HG03565 (cell line): ENCODE measurements at regions not wholly inside any gene's neighbourhood (a gene's known extent, or its start where the extent isn't known, plus 50 kb on each side); places are given as distances from the start of the nearest gene placed in this dataset.
"Not testable (repeated sequence)": the region's sequence is repeated elsewhere in the genome, so short reads cannot be mapped to it uniquely, and the experiment has no call there.

ENCODE experiments used
- ATAC-seq: cut with Tn5 transposase; IDR thresholded peaks from one replicate; pipeline ENCODE4 v1.9.1; 2021; ENCODE audit warnings: mild to moderate bottlenecking, moderate library complexity; ENCODE audit not compliant: unreplicated experiment

DNA sequence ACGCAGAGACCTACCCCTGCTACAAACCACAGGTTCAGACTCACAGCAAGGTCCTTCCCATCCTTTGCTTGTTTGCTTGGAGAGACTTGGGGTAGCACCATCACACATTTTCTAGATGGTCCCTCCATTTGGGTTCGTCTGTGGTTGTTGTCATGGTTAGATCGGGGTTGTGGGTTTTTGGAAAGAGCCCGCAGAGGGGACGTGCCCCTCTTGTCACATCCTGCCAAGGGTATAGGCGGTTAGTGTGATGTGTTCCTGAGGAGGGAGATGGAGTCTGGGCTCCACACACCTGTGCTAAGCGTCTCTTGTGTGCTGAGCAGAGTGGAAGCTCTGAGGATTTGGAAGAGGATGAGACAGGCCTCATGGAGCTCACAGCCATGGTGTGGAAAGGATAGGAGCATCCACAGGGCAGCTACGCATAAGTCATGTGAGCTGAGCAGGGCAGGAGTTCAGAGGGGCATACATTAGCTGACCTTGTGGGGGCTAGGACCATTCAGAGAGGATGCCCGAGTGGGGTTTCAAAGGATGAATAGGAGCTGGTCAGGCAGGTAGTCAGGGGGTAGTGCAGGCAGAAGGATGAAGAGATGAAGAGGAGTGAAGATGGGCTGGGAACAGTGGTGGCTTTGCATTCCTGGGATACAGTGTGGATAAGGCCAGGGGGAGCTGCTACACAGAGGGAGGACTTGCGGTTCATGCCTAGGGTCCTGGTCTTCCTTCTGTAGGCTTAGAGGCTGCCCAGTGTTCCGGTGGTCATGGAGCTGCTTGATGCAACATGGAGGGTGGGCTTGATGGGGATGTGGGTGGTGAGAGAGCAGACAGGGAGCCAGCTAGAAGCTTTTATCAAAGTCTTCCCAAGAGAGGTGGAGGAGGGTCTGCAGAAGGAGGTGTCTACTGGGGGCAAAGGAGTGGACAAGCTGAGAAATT lies 62.9 kb downstream of the ACKR3 start:
- ATAC-seq = no peak

DNA sequence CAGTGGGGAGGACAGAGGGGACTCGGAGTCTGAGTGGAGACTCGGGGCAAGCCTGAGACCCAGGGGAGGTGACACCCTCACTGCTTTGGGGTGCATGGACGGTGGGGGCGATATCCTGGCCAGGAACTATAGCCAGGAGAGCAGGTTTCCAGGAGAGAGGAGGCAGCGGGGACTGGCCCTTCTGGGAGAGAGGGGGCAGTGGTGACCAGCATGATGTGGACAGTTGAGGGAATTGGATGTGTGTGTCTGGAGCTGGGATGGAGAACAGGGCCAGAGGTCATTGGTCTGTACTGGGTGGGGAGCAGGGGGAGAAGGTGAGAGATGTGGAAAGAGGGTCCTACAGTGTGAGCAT lies 63.6 kb downstream of the ACKR3 start:
- no peak for ATAC-seq

DNA sequence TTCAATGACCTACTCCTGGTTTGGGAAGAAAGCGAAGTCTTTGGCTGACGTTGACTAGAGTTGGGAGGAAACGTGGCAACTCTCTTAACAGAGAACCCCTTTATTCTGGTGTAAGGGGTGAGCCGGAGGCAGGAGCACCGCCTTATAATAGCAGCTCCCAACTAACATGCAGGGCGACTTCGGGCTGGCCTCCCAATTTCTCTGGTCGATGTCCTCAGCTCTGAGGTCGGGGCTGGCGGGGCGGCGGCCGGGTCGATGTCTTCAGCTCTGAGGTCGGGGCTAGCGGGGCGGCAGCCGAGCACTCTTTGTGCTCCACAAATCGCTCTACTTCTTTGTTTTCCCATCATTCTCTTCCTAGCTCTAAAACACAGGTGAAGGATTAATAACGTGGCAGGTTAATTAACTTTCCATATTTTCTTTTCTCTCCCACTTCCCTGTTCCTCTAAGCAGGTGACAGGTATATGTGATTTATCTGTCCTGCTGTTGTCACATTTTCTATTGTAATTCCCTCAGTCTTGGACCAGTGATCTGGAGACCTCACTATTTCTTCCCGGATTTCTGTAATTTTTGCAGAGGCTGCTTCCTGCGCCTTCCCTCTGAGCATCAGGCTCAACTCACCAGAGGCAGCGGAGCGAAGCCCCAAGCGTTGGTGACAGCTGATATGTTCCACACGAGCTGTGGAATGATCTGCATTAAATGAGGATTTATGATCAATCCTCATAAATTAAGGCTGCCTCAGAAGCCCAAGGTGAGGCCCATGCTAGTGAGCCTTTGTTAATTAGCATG lies 64.3 kb downstream of the ACKR3 start:
- ATAC-seq = no peak

DNA sequence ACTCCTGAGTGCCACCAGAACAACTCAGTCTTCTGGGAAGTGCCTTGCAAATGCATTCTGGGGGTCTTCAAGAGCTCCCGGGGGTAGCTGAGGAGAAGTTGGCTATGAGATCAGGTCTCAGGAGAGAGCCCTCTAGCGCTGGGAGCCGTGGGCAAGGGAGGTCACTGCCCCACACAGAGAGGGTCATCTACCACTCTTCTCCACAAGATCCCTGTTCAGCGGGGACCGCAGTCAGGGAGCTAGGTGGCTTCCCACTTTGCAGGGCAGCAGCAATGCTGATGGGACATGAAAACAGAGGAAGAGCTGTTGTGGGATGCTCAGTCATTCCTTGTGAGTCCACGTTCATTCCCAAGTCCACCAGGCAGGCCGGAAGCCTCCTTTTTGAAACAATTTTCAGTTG lies 66.6 kb downstream of the ACKR3 start:
- no peak for ATAC-seq

DNA sequence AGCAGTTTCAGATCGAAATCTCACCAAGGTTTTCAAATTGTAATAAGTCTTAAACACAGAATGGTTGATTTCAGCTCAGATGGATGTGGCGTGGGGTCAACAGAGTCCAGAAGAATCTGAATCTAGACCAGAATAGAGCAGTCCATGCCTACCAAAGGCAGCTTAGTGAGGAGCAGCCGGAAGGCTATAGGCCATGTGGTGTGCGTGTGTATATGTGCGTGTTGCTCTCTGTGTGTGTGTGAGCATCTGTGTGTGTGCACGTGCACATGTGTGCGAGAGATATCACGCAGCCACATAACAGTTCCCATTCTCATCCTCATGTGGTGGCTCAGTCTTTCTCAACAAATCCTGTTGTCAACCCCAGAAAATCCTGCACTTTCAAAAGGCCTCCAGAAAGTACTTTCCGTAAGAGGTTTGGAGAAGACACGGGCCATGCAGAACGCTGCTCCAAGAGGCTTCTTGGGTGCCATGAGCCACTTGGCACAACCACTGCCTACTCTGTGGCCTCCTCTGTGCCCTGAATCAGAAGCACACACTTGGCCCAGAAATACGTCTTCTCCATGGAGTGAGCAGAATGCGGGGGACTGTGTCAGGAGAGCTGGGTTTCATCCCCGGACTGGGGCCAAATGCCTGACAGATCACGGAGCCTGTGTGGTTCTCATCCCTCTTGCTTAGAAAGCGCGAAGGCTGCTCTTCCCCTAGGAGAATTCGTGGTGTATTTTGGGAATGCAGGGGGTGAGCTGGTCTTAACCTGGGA lies 67.3 kb downstream of the ACKR3 start:
- no peak for ATAC-seq

DNA sequence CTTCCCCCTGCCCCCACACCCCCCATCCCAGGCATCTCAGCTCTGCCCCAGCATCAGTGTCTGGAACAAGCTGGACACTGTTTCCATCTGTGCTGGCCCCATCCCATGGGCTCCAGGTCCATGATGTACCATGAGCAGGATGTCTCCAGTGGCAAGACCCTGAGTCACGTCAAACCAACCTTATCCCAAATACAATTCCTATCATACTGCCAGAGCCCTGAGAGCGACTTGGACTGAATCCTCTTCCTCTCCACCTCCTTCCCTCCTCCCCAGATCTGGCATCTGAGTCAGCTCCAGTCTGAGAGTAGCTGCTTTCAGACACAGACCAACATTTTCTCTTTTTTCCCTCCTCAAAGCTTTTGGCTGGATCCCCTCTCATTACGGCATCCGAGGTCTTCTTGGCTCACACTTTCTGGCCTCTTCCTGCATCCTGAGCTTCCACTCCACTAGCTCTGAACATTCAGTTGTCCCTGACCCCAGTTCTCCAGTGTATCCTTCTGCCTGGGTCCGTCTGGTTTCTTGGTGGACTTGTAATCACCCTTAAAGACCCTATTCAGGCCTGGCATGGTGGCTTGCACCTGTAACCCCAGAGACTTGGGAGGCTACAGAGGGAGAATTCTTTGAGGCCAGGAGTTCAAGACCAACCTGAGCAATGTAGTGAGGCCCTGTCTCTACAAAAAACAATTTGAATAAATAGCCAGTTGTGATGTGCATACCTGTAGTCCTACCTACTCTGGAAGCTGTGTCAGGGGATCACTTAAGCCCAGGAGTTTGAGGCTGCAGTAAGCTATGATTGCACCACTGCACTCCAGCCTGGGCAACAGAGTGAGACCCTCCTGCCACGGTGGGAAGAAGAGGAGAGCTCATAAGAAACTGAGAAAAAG lies 68.3 kb downstream of the ACKR3 start:
- no peak for ATAC-seq

DNA sequence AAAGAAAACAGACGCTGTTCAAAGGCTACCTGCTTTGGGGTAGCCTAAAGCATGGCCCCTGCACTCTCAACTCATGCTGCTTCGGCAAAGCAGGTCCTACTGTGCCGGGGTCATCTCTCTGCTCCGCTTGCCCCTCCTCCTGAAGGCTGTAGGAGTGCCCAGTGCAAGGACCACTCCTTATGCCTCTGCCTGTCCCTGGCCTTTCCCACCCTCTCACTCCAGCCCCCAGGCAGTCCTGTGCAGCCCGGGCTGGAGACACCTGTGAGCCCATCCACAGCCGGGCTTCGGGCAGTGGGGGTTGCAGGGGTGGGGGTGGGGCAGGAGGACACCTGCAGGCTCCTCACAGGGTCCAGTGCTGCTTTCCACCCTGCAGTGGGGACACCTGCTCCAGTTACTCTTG lies 69.1 kb downstream of the ACKR3 start:
- no peak for ATAC-seq

DNA sequence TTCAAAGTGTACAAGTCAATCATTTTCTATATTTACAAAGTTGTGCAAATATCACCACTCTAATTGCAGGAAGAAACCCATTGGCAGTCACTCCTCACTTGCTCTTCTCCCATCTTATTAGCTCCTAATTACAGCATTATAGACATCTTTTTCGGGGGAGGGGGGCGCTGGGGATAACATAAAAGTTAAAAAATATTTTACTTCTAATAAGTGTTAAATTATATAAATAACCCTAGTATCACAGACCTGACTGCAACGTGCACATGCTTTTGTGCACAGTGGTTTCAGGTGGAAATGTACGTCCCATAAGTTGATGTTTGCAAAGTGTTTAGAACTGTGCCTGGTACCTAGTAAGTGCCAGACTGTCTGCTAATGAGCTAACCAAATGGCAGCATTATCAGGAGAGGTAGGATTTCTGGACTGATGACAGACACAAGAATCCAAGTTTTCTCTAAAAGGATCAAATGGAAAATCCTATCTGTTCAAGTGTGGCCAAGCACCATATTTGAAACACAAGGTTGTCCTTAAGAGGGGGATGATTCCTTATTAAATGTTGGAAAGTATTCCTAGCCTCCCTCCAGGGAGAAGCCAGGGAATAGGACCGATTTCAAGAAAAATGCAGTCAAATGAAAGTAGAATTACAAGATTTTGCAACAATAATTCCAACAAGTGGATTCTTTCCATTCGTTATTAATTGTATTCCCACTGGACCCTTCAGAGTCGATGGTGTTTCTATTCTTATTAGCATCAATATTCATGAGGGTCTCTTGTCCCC lies 70.0 kb downstream of the ACKR3 start:
- no peak for ATAC-seq

DNA sequence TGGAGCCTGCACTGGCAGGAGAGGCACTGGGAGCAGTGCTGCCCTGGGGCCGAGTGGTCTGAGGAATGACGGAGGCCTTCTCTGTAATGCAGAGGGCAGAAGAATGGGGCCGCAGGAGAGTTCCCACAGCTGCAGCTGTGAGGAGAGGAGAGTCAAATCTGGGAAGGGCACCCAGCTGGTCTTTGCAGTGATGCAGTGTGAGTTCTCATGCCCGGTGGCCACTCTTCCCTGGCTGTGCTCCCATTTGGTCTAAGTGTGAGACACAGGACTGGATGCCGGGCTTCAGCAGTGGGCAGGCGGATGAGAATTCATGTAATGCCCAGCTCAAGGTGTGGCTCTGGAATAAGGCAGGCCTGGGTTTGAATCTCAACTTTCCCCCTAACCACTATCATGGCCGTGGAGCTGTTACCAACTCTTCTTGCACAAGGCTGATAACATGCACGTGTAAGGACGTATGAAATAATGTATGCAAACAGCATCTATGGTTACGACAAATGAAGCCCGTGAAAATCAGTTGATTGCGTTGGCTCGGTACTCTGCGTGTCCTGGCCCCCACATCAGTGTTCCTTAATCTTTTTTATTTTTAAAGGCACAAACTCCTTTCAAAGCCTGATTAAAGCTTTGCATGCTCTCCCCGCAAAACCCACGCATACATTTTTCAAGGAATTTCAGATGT lies 71.6 kb downstream of the ACKR3 start:
- no peak for ATAC-seq

DNA sequence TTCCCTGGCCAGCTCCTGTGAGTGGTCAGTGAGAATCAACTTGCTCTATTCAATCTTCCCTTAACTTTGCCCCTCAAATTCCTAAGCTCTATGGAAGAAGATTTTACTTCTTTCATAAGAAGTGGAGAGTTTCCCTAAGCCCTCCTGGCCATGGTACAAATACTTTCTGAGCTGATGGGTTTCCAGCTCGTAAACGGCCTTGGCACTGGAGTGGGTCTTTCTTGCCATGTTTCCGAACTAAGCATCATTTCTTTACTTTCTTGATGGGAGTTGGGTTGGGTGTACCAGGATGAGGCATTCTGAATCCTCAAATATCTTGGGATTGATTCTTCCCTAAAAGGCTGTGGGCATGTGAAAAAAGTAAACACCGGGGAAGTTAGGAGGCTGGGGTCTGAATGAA lies 72.5 kb downstream of the ACKR3 start:
- ATAC-seq = no peak

DNA sequence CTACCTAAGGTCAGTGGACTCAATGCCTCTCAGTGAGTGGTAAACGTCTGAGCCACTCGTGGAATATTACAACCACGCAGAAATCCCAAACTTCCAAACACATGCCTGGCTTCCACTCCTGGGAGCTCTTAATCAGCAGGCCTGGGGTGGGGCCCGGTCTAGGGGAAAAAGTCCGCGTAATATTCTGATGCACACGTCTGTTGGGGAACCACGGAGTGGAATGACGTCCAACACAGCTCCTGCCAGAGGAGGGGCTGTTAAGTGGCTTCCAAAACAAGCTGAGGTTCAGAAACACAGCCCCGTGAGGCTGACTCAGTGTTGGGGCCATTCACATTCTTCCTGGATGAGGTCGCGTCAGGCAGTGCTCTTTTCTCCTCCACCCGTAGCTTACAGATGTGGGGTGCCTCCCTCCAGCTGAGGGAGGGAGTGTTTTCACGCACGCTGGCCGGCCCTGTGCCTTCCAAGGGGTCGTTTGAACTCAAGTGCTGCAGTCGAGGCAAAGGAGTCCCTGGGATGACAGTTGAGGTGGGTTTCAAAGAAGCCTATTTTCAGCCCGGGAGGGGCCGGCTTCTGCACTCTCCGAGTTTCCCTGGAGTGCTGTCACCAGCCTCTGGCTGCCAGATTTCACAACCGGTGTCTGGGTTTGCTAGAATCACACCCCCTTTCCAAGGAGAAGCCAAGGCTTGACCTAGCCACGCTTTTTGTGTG lies 73.1 kb downstream of the ACKR3 start:
- no peak for ATAC-seq

DNA sequence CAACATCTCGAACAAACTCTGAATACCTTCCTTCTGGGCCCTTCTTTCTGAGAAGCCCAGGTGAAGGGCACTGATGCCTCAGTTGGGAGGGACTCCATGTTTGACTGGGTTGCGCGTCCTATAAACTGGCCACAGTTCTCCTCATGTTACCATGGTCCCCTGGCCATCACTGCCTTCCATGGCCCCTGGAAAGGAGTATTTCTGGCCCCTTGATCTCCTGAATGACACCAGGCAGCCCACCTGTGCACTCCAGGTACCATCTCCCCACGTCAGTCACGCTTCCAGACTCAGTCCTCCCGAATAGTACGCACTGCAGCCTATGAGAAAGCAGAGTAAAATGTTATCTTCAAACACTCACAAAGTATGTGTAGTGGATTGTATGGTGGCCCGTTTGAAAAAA lies 73.9 kb downstream of the ACKR3 start:
- no peak for ATAC-seq

DNA sequence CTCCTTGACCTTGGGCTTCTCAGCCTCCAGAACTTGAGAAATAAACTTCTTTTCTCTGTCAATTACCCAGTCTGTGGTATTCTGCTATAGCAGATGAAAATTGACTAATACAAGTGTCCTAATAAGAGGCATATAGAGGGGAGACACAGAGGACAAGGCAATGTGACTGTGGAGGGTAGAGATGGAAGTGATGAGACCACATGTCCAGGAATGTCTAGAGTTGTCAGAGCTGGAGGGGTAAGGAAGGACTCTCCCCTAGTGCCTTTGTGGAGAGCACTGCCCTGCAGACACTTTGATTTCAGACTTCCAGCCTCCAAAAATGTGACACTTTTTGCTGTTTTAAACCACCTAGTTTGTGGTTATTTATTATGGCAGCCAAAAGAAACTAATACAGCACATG lies 74.4 kb downstream of the ACKR3 start:
- ATAC-seq = no peak

DNA sequence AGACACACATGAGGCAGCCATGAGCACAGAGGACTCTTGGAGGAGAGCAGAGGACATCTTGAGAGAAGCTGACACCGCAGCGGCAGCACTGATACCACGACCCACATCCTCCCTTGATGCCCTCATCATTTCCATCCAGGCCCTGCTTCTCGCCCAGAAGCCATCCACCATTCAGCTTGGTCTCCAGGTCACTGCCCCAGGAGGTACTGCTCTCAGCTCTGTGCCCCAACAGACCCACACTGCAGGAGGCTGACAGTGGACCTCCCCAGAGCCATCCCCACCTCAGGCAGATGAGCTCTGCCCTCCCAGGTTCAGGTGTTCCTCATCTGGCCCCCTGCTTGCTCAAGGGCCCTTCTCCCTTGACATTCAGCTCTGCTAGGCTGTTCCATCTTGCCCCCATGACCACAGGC lies 74.9 kb downstream of the ACKR3 start:
- ATAC-seq = no peak

DNA sequence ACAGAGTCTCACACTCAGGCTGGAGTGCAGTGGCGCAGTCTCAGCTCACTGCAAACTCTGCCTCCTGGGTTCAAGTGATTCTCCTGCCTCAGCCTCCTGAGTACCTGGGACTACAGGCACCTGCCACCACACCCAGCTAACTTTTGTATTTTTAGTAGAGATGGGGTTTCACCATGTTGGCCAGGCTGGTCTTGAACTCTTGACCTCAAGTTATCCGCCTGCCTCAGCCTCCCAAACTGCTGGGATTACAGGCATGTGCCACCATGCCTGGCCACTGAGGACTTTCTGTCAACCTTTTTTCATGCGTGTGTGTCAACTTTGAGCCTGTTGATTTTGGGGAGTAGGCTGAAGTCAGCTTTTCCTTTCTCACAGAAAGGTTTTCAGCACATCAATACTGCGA lies 75.5 kb downstream of the ACKR3 start:
- ATAC-seq = not testable (repeated sequence)

DNA sequence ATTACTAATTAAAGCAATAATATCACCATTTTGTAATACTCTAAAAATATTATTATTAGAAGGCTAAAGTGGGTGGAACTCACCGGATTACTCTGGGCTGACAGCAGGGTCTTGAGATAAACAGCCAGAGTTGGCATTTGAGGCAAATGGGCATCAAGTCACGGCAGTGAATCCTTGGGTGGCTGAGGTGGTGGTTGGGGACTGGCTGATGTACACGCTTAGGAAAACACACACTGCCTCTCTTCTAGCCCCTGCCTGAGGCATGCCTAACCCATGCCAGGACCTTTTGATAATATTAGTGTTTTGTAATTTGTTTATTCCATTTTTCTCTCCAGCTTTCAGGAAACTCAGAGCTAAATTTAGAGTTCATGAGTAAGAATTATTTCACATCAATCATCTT lies 76.8 kb downstream of the ACKR3 start:
- ATAC-seq = no peak

DNA sequence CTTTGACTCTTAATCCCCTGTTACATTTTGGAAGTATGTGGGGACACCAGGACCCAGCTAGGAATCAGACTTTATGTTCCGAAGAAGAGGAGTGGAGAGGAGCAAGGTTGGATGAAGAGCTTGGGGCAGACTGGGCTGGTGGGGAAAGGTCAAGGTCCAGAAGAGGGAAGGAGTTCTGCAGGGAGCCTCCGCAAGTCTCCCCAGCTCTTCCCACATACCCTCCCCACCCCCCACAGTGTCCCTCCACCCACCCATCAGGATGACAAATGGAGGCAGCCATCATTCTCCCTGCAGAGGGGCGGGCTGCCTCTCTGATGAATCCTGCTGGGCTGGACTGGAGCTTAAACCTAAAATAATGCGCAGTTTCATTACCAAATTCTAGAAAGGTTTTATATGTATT lies 77.2 kb downstream of the ACKR3 start:
- no peak for ATAC-seq

DNA sequence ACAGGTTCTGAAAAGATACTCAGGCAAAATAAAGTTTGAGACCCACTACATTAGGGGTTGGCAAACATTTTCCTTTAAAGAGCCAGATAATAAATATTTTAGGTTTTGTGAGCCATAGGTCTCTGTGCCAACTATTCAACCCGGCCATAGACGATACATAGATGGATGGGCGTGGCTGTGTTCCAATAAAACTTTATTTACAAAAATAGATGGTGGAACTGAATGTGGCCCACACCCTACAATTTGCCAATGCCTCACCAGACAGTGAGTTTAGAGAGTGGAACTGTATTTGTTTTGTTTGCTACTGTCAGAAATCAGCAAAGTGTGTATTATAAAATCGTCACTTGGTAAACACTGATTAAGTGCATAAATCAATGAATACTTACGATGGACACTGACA lies 78.0 kb downstream of the ACKR3 start:
- ATAC-seq = no peak

DNA sequence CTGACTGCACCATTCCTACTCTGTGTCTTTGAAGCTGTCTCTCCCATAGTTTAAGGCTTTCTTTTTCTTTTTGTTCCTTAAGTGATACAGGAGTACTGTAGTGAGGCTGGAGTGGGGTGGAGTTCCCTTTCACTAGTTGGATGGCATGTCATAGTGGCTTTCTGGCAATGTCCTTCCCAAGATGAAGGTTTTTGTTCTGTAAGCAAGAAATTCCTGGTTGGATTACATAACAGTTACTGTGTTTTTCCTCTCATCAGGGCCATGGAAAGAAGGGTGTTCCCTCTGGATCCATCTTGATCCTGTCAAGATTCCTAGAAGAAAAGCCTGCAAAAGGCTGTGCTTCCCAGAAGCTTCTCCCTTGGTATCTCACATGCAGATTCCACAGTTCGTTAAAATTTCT lies 84.2 kb downstream of the ACKR3 start:
- ATAC-seq = no peak
